ENCODE measurements at regions not wholly inside any gene's neighbourhood (a gene's known extent, or its start where the extent isn't known, plus 50 kb on each side); places are given as distances from the start of the nearest gene placed in this dataset.

GRCh38 chr11:10633261-10633660 lies 60.3 kb downstream of the IRAG1 start:
- no peaks in the 10 kb centered on the region for H3K4me1 ChIP-seq (ENCODE audit: control insufficient read depth, insufficient read depth, low read length)
- BruUV-seq (replicated peaks), result no TSS peak
- H3K27me3 ChIP-seq (ENCODE audit: control insufficient read depth, insufficient read depth, low read length), result no peaks in the 10 kb centered on the region
- H3K9me3 ChIP-seq (ENCODE audit: control insufficient read depth, insufficient read depth, low read depth, low read length), result no peaks in the 10 kb centered on the region
- no peaks in the 10 kb centered on the region for H3K36me3 ChIP-seq (ENCODE audit: control insufficient read depth, insufficient read depth, low read length)
- intact Hi-C loops (cut with micrococcal nuclease; ENCODE audit: unreplicated experiment), result no loop called here
- H3K27ac ChIP-seq (ENCODE audit: low read length), result no peak overlapping the region
- no peak for ATAC-seq
- ChIA-PET CTCF (no interaction called here), POLR2A (no interaction called here)
- TF ChIP-seq SIN3A (IDR thresholded peaks at IDR 0.05; ENCODE audit: borderline replicate concordance, insufficient read depth, low read depth, low read length) (no peak), TCF7L2 (IDR thresholded peaks at IDR 0.05; ENCODE audit: low read depth, low read length) (no peak), POLR2AphosphoS5 (IDR thresholded peaks at IDR 0.05; ENCODE audit: low read depth, low read length) (no peak), REST (IDR thresholded peaks at IDR 0.05; ENCODE audit: insufficient read depth in 1 of 2, low read depth in 2 of 2, low read length in 1 of 2) (no peak)
- TF ChIP-seq, protein P1, sequence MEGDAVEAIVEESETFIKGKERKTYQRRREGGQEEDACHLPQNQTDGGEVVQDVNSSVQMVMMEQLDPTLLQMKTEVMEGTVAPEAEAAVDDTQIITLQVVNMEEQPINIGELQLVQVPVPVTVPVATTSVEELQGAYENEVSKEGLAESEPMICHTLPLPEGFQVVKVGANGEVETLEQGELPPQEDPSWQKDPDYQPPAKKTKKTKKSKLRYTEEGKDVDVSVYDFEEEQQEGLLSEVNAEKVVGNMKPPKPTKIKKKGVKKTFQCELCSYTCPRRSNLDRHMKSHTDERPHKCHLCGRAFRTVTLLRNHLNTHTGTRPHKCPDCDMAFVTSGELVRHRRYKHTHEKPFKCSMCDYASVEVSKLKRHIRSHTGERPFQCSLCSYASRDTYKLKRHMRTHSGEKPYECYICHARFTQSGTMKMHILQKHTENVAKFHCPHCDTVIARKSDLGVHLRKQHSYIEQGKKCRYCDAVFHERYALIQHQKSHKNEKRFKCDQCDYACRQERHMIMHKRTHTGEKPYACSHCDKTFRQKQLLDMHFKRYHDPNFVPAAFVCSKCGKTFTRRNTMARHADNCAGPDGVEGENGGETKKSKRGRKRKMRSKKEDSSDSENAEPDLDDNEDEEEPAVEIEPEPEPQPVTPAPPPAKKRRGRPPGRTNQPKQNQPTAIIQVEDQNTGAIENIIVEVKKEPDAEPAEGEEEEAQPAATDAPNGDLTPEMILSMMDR (IDR thresholded peaks at IDR 0.05), result no peak
- H3K4me3 ChIP-seq (ENCODE audit: low read depth in 2 of 2, low read length in 2 of 2), result no peak overlapping the region
- in situ Hi-C loops (cut with HindIII; ENCODE audit: low pct_unique_long_range_greater_than_20kb, low sequenced_read_pairs), result no loop called here
- DNase-seq (ENCODE audit: low read depth, low spot score), result no peak

DNA sequence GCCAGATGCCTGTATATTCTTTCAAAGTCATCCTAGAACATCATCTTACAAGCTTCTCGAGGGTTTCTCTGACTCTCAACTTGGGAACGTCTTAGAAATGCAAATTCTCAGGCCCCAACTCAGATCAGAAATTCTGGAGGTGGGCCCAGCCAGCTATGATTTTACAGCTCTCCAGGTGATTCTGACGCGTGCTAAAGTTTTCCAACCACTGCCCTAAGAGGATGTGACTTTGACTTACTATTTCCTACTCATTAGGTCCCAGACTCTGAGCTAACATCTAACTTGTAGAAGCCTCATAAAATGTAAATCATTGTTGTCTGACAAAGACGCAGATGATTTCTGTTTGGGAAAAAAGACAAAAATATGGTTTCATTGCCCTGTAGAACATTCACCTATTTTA lies 61.1 kb downstream of the IRAG1 start:
- no peak for DNase-seq (ENCODE audit: low read depth, low spot score)
- H3K27ac ChIP-seq (ENCODE audit: low read length), result no peak overlapping the region
- no peaks in the 10 kb centered on the region for H3K9me3 ChIP-seq (ENCODE audit: control insufficient read depth, insufficient read depth, low read depth, low read length)
- ATAC-seq, result no peak
- no TSS peak for BruUV-seq (replicated peaks)
- H3K4me3 ChIP-seq (ENCODE audit: low read depth in 2 of 2, low read length in 2 of 2), result no peak overlapping the region
- ChIA-PET CTCF (interaction anchor here (0.6 kb wide), 1 partner anchor 409 kb away, joined by 3 read pairs; no protein-coding TSS in a partner anchor), POLR2A (interaction anchor here (0.6 to 0.7 kb wide), 2 partner anchors 38 to 197 kb away, joined by 4 to 5 read pairs; no protein-coding TSS in a partner anchor)
- intact Hi-C loops (cut with micrococcal nuclease; ENCODE audit: unreplicated experiment) (no loop called here), in situ Hi-C loops (cut with HindIII; ENCODE audit: low pct_unique_long_range_greater_than_20kb, low sequenced_read_pairs) (no loop called here)
- no peaks in the 10 kb centered on the region for H3K4me1 ChIP-seq (ENCODE audit: control insufficient read depth, insufficient read depth, low read length)
- H3K27me3 ChIP-seq (ENCODE audit: control insufficient read depth, insufficient read depth, low read length), result no peaks in the 10 kb centered on the region
- TF ChIP-seq, protein P1 (IDR thresholded peaks at IDR 0.05), result no peak
- no peak for TF ChIP-seq SIN3A (IDR thresholded peaks at IDR 0.05; ENCODE audit: borderline replicate concordance, insufficient read depth, low read depth, low read length)
- no peak for TF ChIP-seq REST (IDR thresholded peaks at IDR 0.05; ENCODE audit: insufficient read depth in 1 of 2, low read depth in 2 of 2, low read length in 1 of 2)
- H3K36me3 ChIP-seq (ENCODE audit: control insufficient read depth, insufficient read depth, low read length), result no peaks in the 10 kb centered on the region

Measured in Panc1 (cell line).